ENCODE measurements at regions not wholly inside any gene's neighbourhood (a gene's known extent, or its start where the extent isn't known, plus 50 kb on each side); places are given as distances from the start of the nearest gene placed in this dataset.

- peak; percentile 22 for DNase-seq (ENCODE audit: low read depth)
Measured at GRCh38 chr1:110765640-110766335, 91.0 kb upstream of the KCNA3 start.

- DNase-seq (ENCODE audit: low read depth): no peak
Measured at GRCh38 chr1:110763149-110763548, 88.4 kb upstream of the KCNA3 start.

- no peak for DNase-seq (ENCODE audit: low read depth)
Measured at GRCh38 chr1:110760321-110760720, 85.6 kb upstream of the KCNA3 start.

- no peak for DNase-seq (ENCODE audit: low read depth)
Measured at GRCh38 chr1:110756506-110756905, 81.8 kb upstream of the KCNA3 start.

GRCh38 chr1:110752941-110753725 is 78.4 kb upstream of the KCNA3 start:
- DNase-seq (ENCODE audit: low read depth): no peak

GRCh38 chr1:110750562-110750961 is 75.8 kb upstream of the KCNA3 start:
- no peak for DNase-seq (ENCODE audit: low read depth)

GRCh38 chr1:110749960-110750359 is 75.2 kb upstream of the KCNA3 start:
- DNase-seq (ENCODE audit: low read depth): no peak

GRCh38 chr1:110746644-110747259 is 72.0 kb upstream of the KCNA3 start:
- peak; percentile 8 for DNase-seq (ENCODE audit: low read depth)

- no peak for DNase-seq (ENCODE audit: low read depth)
Measured at GRCh38 chr1:110743397-110743796, 68.7 kb upstream of the KCNA3 start.

GRCh38 chr1:110736900-110737605 is 62.3 kb upstream of the KCNA3 start:
- no peak for DNase-seq (ENCODE audit: low read depth)

- no peak for DNase-seq (ENCODE audit: low read depth)
Measured at GRCh38 chr1:110734133-110734680, 59.5 kb upstream of the KCNA3 start.

GRCh38 chr1:110731529-110731928 is 56.8 kb upstream of the KCNA3 start:
- DNase-seq (ENCODE audit: low read depth): no peak

GRCh38 chr1:110728388-110729001 is 53.8 kb upstream of the KCNA3 start:
- no peak for DNase-seq (ENCODE audit: low read depth)

GRCh38 chr1:110727246-110727645 is 52.5 kb upstream of the KCNA3 start:
- DNase-seq (ENCODE audit: low read depth): no peak

- DNase-seq (ENCODE audit: low read depth): no peak
Measured at GRCh38 chr1:110726755-110727154, 52.0 kb upstream of the KCNA3 start.

Measured in non-pigmented ciliary epithelial cell (primary cell).